ENCODE measurements at regions not wholly inside any gene's neighbourhood (a gene's known extent, or its start where the extent isn't known, plus 50 kb on each side); places are given as distances from the start of the nearest gene placed in this dataset.

GRCh38 chr15:39455471-39455991 is 125.3 kb upstream of the THBS1 start:
- peak; percentile 71 for DNase-seq

- DNase-seq, result peak; percentile 71
Measured at GRCh38 chr15:39456159-39456558, 124.7 kb upstream of the THBS1 start.

GRCh38 chr15:39456582-39457330 is 124.1 kb upstream of the THBS1 start:
- peak; percentile 58 for DNase-seq

- DNase-seq, result no peak
Measured at GRCh38 chr15:39458131-39458530, 122.7 kb upstream of the THBS1 start.

- DNase-seq, result no peak
Measured at GRCh38 chr15:39459548-39459947, 121.3 kb upstream of the THBS1 start.

- DNase-seq, result no peak
Measured at GRCh38 chr15:39460748-39461147, 120.1 kb upstream of the THBS1 start.

GRCh38 chr15:39461536-39462130 is 119.2 kb upstream of the THBS1 start:
- DNase-seq, result peak; percentile 43

GRCh38 chr15:39462691-39463090 is 118.2 kb upstream of the THBS1 start:
- DNase-seq, result no peak

- peak; percentile 89 for DNase-seq
Measured at GRCh38 chr15:39465843-39466749, 114.8 kb upstream of the THBS1 start.

- DNase-seq, result no peak
Measured at GRCh38 chr15:39466750-39467105, 114.2 kb upstream of the THBS1 start.

- no peak for DNase-seq
Measured at GRCh38 chr15:39468331-39468730, 112.5 kb upstream of the THBS1 start.

GRCh38 chr15:39468828-39469227 is 112.1 kb upstream of the THBS1 start:
- no peak for DNase-seq

GRCh38 chr15:39471785-39472574 is 108.9 kb upstream of the THBS1 start:
- DNase-seq, result no peak

GRCh38 chr15:39472621-39473297 is 108.1 kb upstream of the THBS1 start:
- DNase-seq, result peak; percentile 99

GRCh38 chr15:39473298-39473947 is 107.5 kb upstream of the THBS1 start:
- DNase-seq, result peak; percentile 84

GRCh38 chr15:39474657-39475056 is 106.2 kb upstream of the THBS1 start:
- no peak for DNase-seq

- no peak for DNase-seq
Measured at GRCh38 chr15:39478996-39479395, 101.9 kb upstream of the THBS1 start.

GRCh38 chr15:39479911-39480310 is 101.0 kb upstream of the THBS1 start:
- no peak for DNase-seq

GRCh38 chr15:39482459-39482858 is 98.4 kb upstream of the THBS1 start:
- DNase-seq, result no peak

GRCh38 chr15:39486621-39487457 is 94.0 kb upstream of the THBS1 start:
- no peak for DNase-seq
